Breast epithelium (tissue), 4 donors: ENCODE measurements at regions not wholly inside any gene's neighbourhood (a gene's known extent, or its start where the extent isn't known, plus 50 kb on each side); places are given as distances from the start of the nearest gene placed in this dataset.

Experiments used
- DNase-seq, 2 donors: peaks; one replicate each; pipeline ENCODE4 v3.0.0-alpha.2; 2019; ENCODE audit warnings: low spot score in 2 of 2
- H3K27ac ChIP-seq, 2 donors: fragments of 200-600 bp; sonication (generic) in 1 of 2; one replicate each; pipeline ENCODE4 v1.5.1; 2016 to 2019; ENCODE audit warnings: mild to moderate bottlenecking in 1 of 2
- H3K27me3 ChIP-seq, 2 donors: fragments of 200-600 bp; sonication (generic) in 1 of 2; one replicate each; pipeline versions ENCODE4 v1.5.1 to v1.6.0; 2017 to 2019; ENCODE audit warnings: control low read depth in 1 of 2, mild to moderate bottlenecking in 1 of 2
- H3K36me3 ChIP-seq: fragments of 200-600 bp; one replicate; pipeline ENCODE4 v1.5.1; 2019
- H3K4me1 ChIP-seq, 2 donors: fragments of 200-600 bp; sonication (generic); one replicate each; pipeline ENCODE4 v1.5.1; 2016 to 2019; ENCODE audit warnings: control low read depth in 1 of 2
- H3K4me3 ChIP-seq, 3 donors: fragments of 200-600 bp; sonication (generic); 1 replicate in 2 of 3; 2 replicates in 1 of 3; pipeline ENCODE4 v1.5.1; 2016 to 2019; ENCODE audit warnings: mild to moderate bottlenecking in 3 of 3, moderate library complexity in 2 of 3
- H3K9me3 ChIP-seq, 2 donors: fragments of 200-600 bp; sonication (generic) in 1 of 2; one replicate each; pipeline ENCODE4 v1.5.1; 2016 to 2019; ENCODE audit warnings: control low read depth in 1 of 2
- POLR2A ChIP-seq: fragments of 450-650 bp; IDR thresholded peaks from one replicate; pipeline ENCODE4 v1.6.1; 2016; ENCODE audit warnings: antibody characterized with exemption, mild to moderate bottlenecking, moderate library complexity
- POLR2AphosphoS5 ChIP-seq, 3 donors: sonication (generic); formaldehyde crosslinking; IDR thresholded peaks; one replicate each; pipeline ENCODE4 v1.6.1; 2017; ENCODE audit warnings: antibody characterized with exemption in 3 of 3
- intact Hi-C: fragments of 100-400 bp; cut with DNase I; formaldehyde crosslinking; loops from one replicate; pipeline ENCODE4 v1.15.1; 2023; ENCODE audit warnings: low total_unique reads
- TF ChIP-seq, protein P1 (sequence below), 3 donors: fragments of 450-650 bp; IDR thresholded peaks; one replicate each; pipeline ENCODE4 v1.5.1; 2016 to 2017; ENCODE audit warnings: antibody characterized with exemption in 3 of 3, mild to moderate bottlenecking in 3 of 3, moderate library complexity in 3 of 3

- peaks cover 0 to 38% of the 10 kb centered on the region in 2 donors for H3K27me3 ChIP-seq
These were observed 61.9 kb upstream of the LAS1L start for GRCh38 chrX:65596270-65597034.

GRCh38 chrX:65595460-65595876 is 60.9 kb upstream of the LAS1L start:
- peak; percentile 82 to 88 for DNase-seq
- H3K9me3 ChIP-seq = no peaks in the 10 kb centered on the region
- H3K27me3 ChIP-seq = peaks cover 0 to 46% of the 10 kb centered on the region in 2 donors
- no peaks in the 10 kb centered on the region for H3K36me3 ChIP-seq
- TF ChIP-seq, protein P1, sequence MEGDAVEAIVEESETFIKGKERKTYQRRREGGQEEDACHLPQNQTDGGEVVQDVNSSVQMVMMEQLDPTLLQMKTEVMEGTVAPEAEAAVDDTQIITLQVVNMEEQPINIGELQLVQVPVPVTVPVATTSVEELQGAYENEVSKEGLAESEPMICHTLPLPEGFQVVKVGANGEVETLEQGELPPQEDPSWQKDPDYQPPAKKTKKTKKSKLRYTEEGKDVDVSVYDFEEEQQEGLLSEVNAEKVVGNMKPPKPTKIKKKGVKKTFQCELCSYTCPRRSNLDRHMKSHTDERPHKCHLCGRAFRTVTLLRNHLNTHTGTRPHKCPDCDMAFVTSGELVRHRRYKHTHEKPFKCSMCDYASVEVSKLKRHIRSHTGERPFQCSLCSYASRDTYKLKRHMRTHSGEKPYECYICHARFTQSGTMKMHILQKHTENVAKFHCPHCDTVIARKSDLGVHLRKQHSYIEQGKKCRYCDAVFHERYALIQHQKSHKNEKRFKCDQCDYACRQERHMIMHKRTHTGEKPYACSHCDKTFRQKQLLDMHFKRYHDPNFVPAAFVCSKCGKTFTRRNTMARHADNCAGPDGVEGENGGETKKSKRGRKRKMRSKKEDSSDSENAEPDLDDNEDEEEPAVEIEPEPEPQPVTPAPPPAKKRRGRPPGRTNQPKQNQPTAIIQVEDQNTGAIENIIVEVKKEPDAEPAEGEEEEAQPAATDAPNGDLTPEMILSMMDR (IDR thresholded peaks at IDR 0.05) = peak; percentile 95 to 98 (median 97)
- TF ChIP-seq POLR2AphosphoS5 (IDR thresholded peaks at IDR 0.05) (peak in 1 of 3 donors; percentile 52), POLR2A (no peak)
- no peaks in the 10 kb centered on the region for H3K4me1 ChIP-seq
- intact Hi-C loops = no loop called here
- no peak overlapping the region for H3K4me3 ChIP-seq
- H3K27ac ChIP-seq = peak overlapping the region; percentile 71

More at GRCh38 chrX:65596270-65597034, 61.9 kb upstream of the LAS1L start:
- Histone ChIP-seq H3K36me3 (no peaks in the 10 kb centered on the region), H3K4me3 (no peak overlapping the region), H3K27ac (peak overlapping the region; percentile 71), H3K4me1 (no peaks in the 10 kb centered on the region), H3K9me3 (no peaks in the 10 kb centered on the region)
- DNase-seq = peak in 1 of 2 donors; percentile 35
- TF ChIP-seq POLR2AphosphoS5 (IDR thresholded peaks at IDR 0.05) (no peak), POLR2A (no peak)
- TF ChIP-seq, protein P1 (IDR thresholded peaks at IDR 0.05) = no peak
- intact Hi-C loops = no loop called here

DNA sequence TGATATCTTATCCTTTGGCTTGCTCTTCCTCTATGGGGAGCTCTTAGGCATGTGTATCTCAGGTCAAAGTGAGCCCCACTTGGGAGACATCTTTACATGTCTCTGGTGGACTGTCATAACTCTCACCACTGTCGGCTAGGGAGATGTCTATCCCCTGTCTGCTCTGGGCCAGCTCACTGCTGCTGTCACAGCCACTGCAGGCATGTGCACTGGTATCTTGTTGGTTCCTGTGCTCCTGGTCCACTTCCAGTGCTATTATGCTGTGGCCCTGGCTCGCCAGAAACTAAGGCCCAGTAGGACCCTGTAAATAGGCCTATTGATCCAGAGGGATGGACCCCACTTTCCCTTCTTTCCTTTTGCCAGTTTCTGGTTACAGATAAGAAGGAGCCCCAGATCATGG is 56.6 kb upstream of the LAS1L start:
- Histone ChIP-seq H3K4me3 (no peak overlapping the region), H3K36me3 (no peaks in the 10 kb centered on the region), H3K27ac (no peak overlapping the region), H3K4me1 (no peaks in the 10 kb centered on the region), H3K9me3 (no peaks in the 10 kb centered on the region), H3K27me3 (peaks cover 0 to 49% of the 10 kb centered on the region in 2 donors)
- no peak for DNase-seq
- intact Hi-C loops = no loop called here
- TF ChIP-seq POLR2AphosphoS5 (IDR thresholded peaks at IDR 0.05) (no peak), POLR2A (no peak)
- TF ChIP-seq, protein P1 (IDR thresholded peaks at IDR 0.05) = no peak

DNA sequence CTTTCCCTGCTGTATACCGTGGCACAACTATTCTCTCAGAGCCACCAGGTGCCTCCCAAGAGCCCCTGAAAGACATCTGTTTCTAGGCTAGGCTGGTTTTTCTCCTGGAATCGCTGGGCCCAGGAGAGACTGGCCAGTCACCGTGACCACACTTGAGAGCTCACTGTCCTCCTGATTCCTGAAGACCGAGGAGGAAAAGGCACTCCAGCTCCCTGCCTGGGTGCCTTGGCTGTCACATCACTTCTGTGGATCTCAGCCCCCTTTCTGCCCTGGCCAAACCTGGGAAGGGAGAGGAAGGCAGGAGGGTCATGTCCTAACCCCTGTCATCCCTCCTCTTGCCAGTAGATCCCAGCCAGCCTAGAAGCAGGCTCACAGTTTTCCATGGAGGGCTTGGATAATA is 54.7 kb upstream of the LAS1L start:
- peak overlapping the region in 1 of 2 donors; percentile 86 for H3K27ac ChIP-seq
- no peaks in the 10 kb centered on the region for H3K36me3 ChIP-seq
- DNase-seq = no peak
- TF ChIP-seq POLR2A (no peak), POLR2AphosphoS5 (IDR thresholded peaks at IDR 0.05) (no peak)
- TF ChIP-seq, protein P1 (IDR thresholded peaks at IDR 0.05) = no peak
- H3K4me1 ChIP-seq = no peaks in the 10 kb centered on the region
- no peak overlapping the region for H3K4me3 ChIP-seq
- intact Hi-C loops = no loop called here
- no peaks in the 10 kb centered on the region for H3K9me3 ChIP-seq
- H3K27me3 ChIP-seq = peaks cover 0 to 47% of the 10 kb centered on the region in 2 donors

DNA sequence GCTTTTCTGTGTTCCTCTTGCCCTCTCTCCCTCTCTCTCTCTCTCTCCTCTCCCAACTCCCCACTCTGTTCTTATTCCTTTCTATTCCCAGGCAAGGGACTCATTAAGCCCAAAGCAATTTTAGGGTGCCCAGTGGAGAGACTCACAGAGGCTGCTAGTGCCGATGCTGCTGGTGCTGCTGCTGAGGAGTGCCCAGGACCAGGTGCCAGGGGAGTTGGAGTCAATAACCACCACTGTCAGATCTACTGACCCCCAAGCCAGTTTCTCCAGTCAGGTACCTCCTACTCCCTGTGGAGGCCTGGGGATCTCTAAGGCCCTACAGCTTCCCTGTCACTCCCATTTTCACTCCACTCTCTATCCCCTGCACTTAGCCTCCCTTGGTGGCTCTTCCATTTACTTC is 54.2 kb upstream of the LAS1L start:
- Histone ChIP-seq H3K4me3 (peak overlapping the region; percentile 23 to 51 (median 24)), H3K27me3 (peaks cover 0 to 47% of the 10 kb centered on the region in 2 donors), H3K27ac (peak overlapping the region; percentile 71 to 86), H3K4me1 (no peaks in the 10 kb centered on the region), H3K36me3 (no peaks in the 10 kb centered on the region), H3K9me3 (no peaks in the 10 kb centered on the region)
- no peak for DNase-seq
- intact Hi-C loops = no loop called here
- TF ChIP-seq, protein P1 (IDR thresholded peaks at IDR 0.05) = no peak
- TF ChIP-seq POLR2A = no peak
- no peak for TF ChIP-seq POLR2AphosphoS5 (IDR thresholded peaks at IDR 0.05)
